CD8-positive, alpha-beta memory T cell (primary cell): ENCODE measurements at regions not wholly inside any gene's neighbourhood (a gene's known extent, or its start where the extent isn't known, plus 50 kb on each side); places are given as distances from the start of the nearest gene placed in this dataset.

Source experiments
- CTCF ChIA-PET: fragments of 350-600 bp; sonication (Branson Sonifier 250); formaldehyde crosslinking; loops from one replicate; lab custom pipeline; 2021; ENCODE audit warnings: antibody characterized with exemption; lab: Charles Lee
- POLR2A ChIA-PET: fragments of 350-600 bp; sonication (Branson Sonifier 250); formaldehyde crosslinking; loops from one replicate; lab custom pipeline; 2021; ENCODE audit warnings: antibody characterized with exemption; lab: Charles Lee
- DNase-seq, 5 donors: peaks; one replicate each; pipeline versions ENCODE4 v3.0.0 to v3.0.0-alpha.2; 2020 to 2022; ENCODE audit warnings: mixed read lengths in 1 of 5
- H3K27ac ChIP-seq: one replicate; pipeline ENCODE4 v1.7.0; 2013; ENCODE audit warnings: low read depth, mild to moderate bottlenecking, low read length, moderate library complexity
- H3K27me3 ChIP-seq: 2 replicates; pipeline ENCODE4 v1.7.0; 2013; ENCODE audit warnings: low read length, mild to moderate bottlenecking; ENCODE audit not compliant: insufficient read depth, poor library complexity, severe bottlenecking
- H3K36me3 ChIP-seq: 2 replicates; pipeline ENCODE4 v1.7.0; 2013; ENCODE audit warnings: mild to moderate bottlenecking, low read length, moderate library complexity; ENCODE audit not compliant: insufficient read depth
- H3K4me1 ChIP-seq: 2 replicates; pipeline ENCODE4 v1.7.0; 2013; ENCODE audit warnings: mild to moderate bottlenecking, low read length, moderate library complexity; ENCODE audit not compliant: insufficient read depth
- H3K4me3 ChIP-seq: 2 replicates; pipeline ENCODE4 v1.7.0; 2013; ENCODE audit warnings: mild to moderate bottlenecking, low read length
- H3K9me3 ChIP-seq: 2 replicates; pipeline ENCODE4 v1.7.0; 2013; ENCODE audit warnings: mild to moderate bottlenecking, low read length
- H3K27ac Mint-ChIP-seq, 8 donors: one replicate each; pipeline ENCODE4 v1.8.0; 2020 to 2021; ENCODE audit warnings: mixed read lengths in 8 of 8, mild to moderate bottlenecking in 6 of 8, inconsistent platforms in 3 of 8, moderate library complexity in 3 of 8
- H3K27me3 Mint-ChIP-seq, 2 donors: one replicate each; pipeline ENCODE4 v1.8.0; 2020 to 2021; ENCODE audit warnings: mixed read lengths in 2 of 2, mild to moderate bottlenecking in 1 of 2, moderate library complexity in 1 of 2
- H3K36me3 Mint-ChIP-seq, 3 donors: one replicate each; pipeline ENCODE4 v1.8.0; 2020 to 2021; ENCODE audit warnings: mixed read lengths in 3 of 3, inconsistent platforms in 1 of 3, mild to moderate bottlenecking in 1 of 3
- H3K4me1 Mint-ChIP-seq, 3 donors: one replicate each; pipeline ENCODE4 v1.8.0; 2020 to 2021; ENCODE audit warnings: mixed read lengths in 3 of 3, inconsistent platforms in 1 of 3, mild to moderate bottlenecking in 1 of 3
- H3K4me3 Mint-ChIP-seq, 7 donors: one replicate each; pipeline ENCODE4 v1.8.0; 2020 to 2021; ENCODE audit warnings: mixed read lengths in 7 of 7, mild to moderate bottlenecking in 6 of 7, moderate library complexity in 4 of 7, inconsistent platforms in 2 of 7
- H3K9me3 Mint-ChIP-seq, 5 donors: one replicate each; pipeline ENCODE4 v1.8.0; 2020 to 2022; ENCODE audit warnings: mixed read lengths in 5 of 5, mild to moderate bottlenecking in 3 of 5, moderate library complexity in 2 of 5, inconsistent platforms in 1 of 5

DNA sequence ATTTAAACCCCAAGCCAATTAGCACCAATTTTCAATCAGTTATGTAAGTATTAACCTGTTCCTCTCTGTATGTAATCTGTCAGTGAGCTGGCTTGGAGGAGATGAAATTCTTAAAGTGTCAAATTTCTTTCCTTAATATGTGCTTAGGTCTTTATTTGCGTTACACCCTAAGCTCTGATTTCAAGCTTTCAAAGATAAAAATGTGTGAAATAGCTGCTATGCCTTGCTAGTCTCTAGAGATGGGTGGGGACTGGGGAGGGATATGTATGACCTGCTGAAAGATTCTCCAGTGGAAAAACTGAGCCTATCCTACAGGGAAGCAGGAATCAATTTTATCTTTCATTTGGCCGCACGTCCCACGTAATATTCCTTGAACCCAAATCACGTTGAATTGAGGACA, 264.5 kb downstream of the RND3 start:
- ChIA-PET CTCF (no interaction called here), POLR2A (no interaction called here)
- Histone ChIP-seq H3K4me3 (no peak overlapping the region), H3K27ac (no peak overlapping the region), H3K4me1 (no peaks in the 10 kb centered on the region), H3K27me3 (no peaks in the 10 kb centered on the region), H3K36me3 (no peaks in the 10 kb centered on the region), H3K9me3 (no peaks in the 10 kb centered on the region)
- DNase-seq: no peak
- Mint-ChIP-seq H3K4me3 (no peak overlapping the region), H3K9me3 (no peaks in the 10 kb centered on the region), H3K36me3 (no peaks in the 10 kb centered on the region), H3K27me3 (no peaks in the 10 kb centered on the region), H3K27ac (no peak overlapping the region), H3K4me1 (no peaks in the 10 kb centered on the region)

DNA sequence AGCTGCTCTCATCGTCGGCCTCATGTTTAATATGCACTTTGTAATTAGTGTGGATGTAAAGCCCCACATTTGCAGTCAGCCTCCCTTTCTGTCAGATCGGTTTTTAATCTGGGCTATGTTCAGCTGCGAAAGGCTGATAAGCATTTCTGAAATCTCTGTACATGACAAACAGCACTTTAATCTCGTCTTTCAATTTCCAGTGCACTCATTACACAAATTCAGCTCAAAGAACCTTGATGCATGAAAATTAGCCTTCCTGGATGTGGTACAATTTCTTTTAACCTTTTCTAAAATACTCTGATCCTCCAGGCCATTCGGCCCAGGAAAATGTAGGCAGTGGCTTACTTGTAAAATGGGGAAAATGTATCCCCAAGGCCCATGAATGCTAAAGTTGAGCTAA, 265.1 kb downstream of the RND3 start:
- H3K36me3 Mint-ChIP-seq: no peaks in the 10 kb centered on the region
- H3K9me3 Mint-ChIP-seq: peaks cover 0 to 1% (median 0%) of the 10 kb centered on the region in 5 donors
- H3K27me3 Mint-ChIP-seq: no peaks in the 10 kb centered on the region
- no peaks in the 10 kb centered on the region for H3K4me1 Mint-ChIP-seq
- H3K4me3 ChIP-seq: no peak overlapping the region
- H3K4me3 Mint-ChIP-seq: no peak overlapping the region
- no peak overlapping the region for H3K27ac ChIP-seq
- H3K27ac Mint-ChIP-seq: no peak overlapping the region
- POLR2A ChIA-PET: no interaction called here
- CTCF ChIA-PET: no interaction called here
- DNase-seq: no peak
- H3K9me3 ChIP-seq: no peaks in the 10 kb centered on the region
- no peaks in the 10 kb centered on the region for H3K4me1 ChIP-seq
- H3K36me3 ChIP-seq: no peaks in the 10 kb centered on the region
- no peaks in the 10 kb centered on the region for H3K27me3 ChIP-seq

DNA sequence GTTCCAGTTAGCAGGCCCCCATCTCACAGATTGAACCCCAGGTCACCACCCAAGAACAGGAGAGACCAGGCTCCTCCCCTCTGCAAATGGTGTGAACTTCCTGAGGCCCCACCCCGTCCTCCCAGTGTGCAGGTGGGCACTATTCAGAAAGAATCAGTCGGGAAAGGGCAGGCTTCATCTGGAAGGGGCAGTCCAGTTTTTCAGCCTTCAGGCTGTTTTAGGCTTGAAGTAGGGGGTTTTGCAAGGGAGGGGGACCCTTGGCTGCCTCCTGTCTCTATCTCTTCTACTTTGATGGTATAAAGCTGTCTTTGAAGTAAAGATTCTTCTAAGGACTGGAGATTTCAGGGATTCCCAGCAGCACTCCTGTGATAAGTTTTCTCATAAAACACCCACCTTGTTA, 267.6 kb downstream of the RND3 start:
- POLR2A ChIA-PET: no interaction called here
- no peaks in the 10 kb centered on the region for H3K36me3 ChIP-seq
- Mint-ChIP-seq H3K4me3 (no peak overlapping the region), H3K27me3 (no peaks in the 10 kb centered on the region), H3K4me1 (no peaks in the 10 kb centered on the region), H3K27ac (no peak overlapping the region), H3K36me3 (no peaks in the 10 kb centered on the region), H3K9me3 (peaks cover 0 to 3% (median 0%) of the 10 kb centered on the region in 5 donors)
- CTCF ChIA-PET: no interaction called here
- no peaks in the 10 kb centered on the region for H3K4me1 ChIP-seq
- no peak overlapping the region for H3K4me3 ChIP-seq
- no peaks in the 10 kb centered on the region for H3K9me3 ChIP-seq
- no peak overlapping the region for H3K27ac ChIP-seq
- H3K27me3 ChIP-seq: no peaks in the 10 kb centered on the region
- no peak for DNase-seq

DNA sequence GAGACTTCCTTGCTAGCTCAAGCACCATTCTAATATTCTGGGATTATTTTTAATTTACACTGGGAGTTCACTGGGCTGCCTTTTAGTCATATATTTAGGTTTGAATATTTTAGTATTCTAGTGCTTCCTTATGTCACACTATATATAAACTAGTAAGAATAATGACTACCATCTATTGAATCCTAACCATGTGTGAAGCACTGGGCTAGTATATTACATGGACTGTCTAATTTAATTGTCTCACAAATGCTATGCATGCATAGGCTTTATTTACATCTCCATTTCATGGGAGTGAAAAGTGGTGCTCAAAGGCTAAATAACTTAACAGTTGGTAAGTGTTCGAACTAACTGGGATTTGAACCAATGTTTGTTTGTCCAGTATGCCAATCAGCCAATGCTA, 272.4 kb downstream of the RND3 start:
- peaks cover 0 to 3% (median 0%) of the 10 kb centered on the region in 5 donors for H3K9me3 Mint-ChIP-seq
- H3K27me3 Mint-ChIP-seq: no peaks in the 10 kb centered on the region
- no peak overlapping the region for H3K27ac ChIP-seq
- no peaks in the 10 kb centered on the region for H3K4me1 ChIP-seq
- no peaks in the 10 kb centered on the region for H3K9me3 ChIP-seq
- H3K4me3 Mint-ChIP-seq: no peak overlapping the region
- no peak overlapping the region for H3K4me3 ChIP-seq
- no peaks in the 10 kb centered on the region for H3K4me1 Mint-ChIP-seq
- H3K36me3 Mint-ChIP-seq: no peaks in the 10 kb centered on the region
- H3K36me3 ChIP-seq: no peaks in the 10 kb centered on the region
- ChIA-PET CTCF (no interaction called here), POLR2A (no interaction called here)
- no peak overlapping the region for H3K27ac Mint-ChIP-seq
- H3K27me3 ChIP-seq: no peaks in the 10 kb centered on the region
- DNase-seq: no peak

DNA sequence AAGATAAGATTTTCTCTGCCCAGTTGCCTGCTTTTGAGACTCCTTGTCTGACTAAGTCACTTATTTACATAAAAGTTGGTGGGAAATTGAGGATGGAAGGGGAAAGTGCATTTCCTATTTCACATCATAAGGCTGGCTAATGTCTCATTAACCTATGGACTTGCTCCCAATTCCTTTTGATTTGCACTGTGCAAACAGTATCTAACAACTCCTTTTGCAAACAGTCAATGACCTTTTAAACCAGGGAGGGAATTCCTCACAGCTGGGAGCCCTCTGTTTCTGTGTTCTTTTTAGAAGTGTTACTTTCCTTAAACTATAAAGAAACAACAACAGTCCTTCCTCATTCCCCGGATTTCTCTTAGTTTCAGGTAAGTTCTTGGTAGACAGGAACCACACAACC, 272.8 kb downstream of the RND3 start:
- no peaks in the 10 kb centered on the region for H3K4me1 ChIP-seq
- ChIA-PET POLR2A (no interaction called here), CTCF (no interaction called here)
- no peaks in the 10 kb centered on the region for H3K27me3 ChIP-seq
- no peak overlapping the region for H3K4me3 ChIP-seq
- Mint-ChIP-seq H3K4me1 (no peaks in the 10 kb centered on the region), H3K4me3 (no peak overlapping the region), H3K27ac (no peak overlapping the region), H3K36me3 (no peaks in the 10 kb centered on the region), H3K27me3 (no peaks in the 10 kb centered on the region), H3K9me3 (peaks cover 0 to 3% (median 0%) of the 10 kb centered on the region in 5 donors)
- H3K9me3 ChIP-seq: no peaks in the 10 kb centered on the region
- H3K36me3 ChIP-seq: no peaks in the 10 kb centered on the region
- H3K27ac ChIP-seq: no peak overlapping the region
- DNase-seq: no peak

DNA sequence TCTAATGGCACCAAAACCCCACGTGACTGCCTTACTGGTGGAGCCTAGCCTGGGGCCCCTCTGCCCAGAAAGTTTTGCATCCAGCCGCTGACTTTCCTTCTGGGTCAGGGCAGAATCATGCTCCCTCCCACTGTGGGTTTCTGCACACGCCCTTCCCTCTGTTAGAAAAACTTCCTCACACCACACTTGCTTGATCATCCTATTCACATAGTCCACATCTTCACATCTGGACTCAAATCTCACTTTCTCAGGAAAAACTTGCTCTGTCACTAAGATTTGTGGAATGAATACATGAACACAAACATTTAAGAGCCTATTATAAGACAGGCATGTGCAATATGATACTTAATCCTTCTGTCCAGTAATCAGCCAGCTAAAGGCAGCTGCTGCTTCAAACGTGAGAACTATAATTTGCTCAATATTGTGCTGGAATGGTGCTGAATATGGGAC, 274.7 kb downstream of the RND3 start:
- Histone ChIP-seq H3K36me3 (no peaks in the 10 kb centered on the region), H3K27ac (no peak overlapping the region), H3K4me3 (no peak overlapping the region), H3K4me1 (no peaks in the 10 kb centered on the region), H3K9me3 (no peaks in the 10 kb centered on the region), H3K27me3 (no peaks in the 10 kb centered on the region)
- no peak overlapping the region for H3K4me3 Mint-ChIP-seq
- CTCF ChIA-PET: no interaction called here
- H3K27ac Mint-ChIP-seq: no peak overlapping the region
- DNase-seq: no peak
- H3K4me1 Mint-ChIP-seq: no peaks in the 10 kb centered on the region
- H3K27me3 Mint-ChIP-seq: no peaks in the 10 kb centered on the region
- H3K9me3 Mint-ChIP-seq: peaks cover 0 to 8% (median 2%) of the 10 kb centered on the region in 5 donors
- H3K36me3 Mint-ChIP-seq: no peaks in the 10 kb centered on the region
- POLR2A ChIA-PET: no interaction called here

DNA sequence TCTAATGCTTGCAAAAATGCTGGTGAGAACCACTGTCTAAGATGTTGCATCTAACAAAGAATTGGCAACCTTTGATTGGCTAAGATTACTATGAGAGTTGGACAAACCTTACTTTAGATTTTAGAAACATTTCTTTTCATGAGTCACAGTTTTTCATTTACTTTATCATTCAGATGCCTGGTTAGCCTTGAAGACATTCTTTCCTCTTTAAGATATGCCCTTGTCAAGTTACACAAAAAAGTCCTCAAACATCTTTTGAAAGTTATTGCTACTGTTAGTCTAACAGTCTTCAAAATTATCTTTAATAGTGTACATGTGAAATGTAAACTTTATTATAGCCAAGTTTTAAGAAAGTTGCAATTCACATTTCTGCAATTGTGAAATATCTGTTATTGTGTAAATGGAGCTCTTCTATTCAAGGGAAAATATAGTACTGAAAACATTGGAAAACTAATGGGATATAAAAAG, 276.3 kb downstream of the RND3 start:
- ChIA-PET POLR2A (no interaction called here), CTCF (no interaction called here)
- H3K36me3 ChIP-seq: no peaks in the 10 kb centered on the region
- H3K27ac ChIP-seq: no peak overlapping the region
- H3K36me3 Mint-ChIP-seq: no peaks in the 10 kb centered on the region
- H3K4me1 ChIP-seq: no peaks in the 10 kb centered on the region
- peaks cover 0 to 8% (median 2%) of the 10 kb centered on the region in 5 donors for H3K9me3 Mint-ChIP-seq
- H3K27me3 Mint-ChIP-seq: no peaks in the 10 kb centered on the region
- no peak overlapping the region for H3K4me3 ChIP-seq
- no peak overlapping the region for H3K27ac Mint-ChIP-seq
- no peaks in the 10 kb centered on the region for H3K27me3 ChIP-seq
- DNase-seq: no peak
- no peak overlapping the region for H3K4me3 Mint-ChIP-seq
- H3K4me1 Mint-ChIP-seq: no peaks in the 10 kb centered on the region
- no peaks in the 10 kb centered on the region for H3K9me3 ChIP-seq

DNA sequence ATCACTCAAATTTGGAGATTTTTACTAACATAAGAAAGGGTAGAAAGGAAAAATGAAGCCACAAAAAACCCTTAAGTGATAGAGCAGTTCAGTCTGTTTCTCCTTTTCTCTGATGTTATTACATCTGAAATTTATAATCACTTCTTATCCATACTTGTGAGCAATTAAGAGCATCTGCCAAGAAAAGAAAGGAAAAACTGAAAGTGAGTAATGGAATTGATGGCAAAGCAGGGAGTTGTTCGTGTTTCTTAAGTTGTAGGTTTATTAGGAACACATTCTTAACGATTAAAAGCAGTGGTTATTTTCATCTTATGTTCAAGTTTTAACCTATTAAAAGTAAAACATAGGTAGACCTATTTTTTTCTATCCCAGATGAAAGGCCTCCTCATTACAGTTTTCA, 277.7 kb downstream of the RND3 start:
- Mint-ChIP-seq H3K4me1 (no peaks in the 10 kb centered on the region), H3K36me3 (no peaks in the 10 kb centered on the region), H3K27ac (no peak overlapping the region), H3K4me3 (no peak overlapping the region), H3K27me3 (no peaks in the 10 kb centered on the region), H3K9me3 (peaks cover 0 to 8% (median 2%) of the 10 kb centered on the region in 5 donors)
- no peak overlapping the region for H3K27ac ChIP-seq
- no peaks in the 10 kb centered on the region for H3K36me3 ChIP-seq
- ChIA-PET POLR2A (no interaction called here), CTCF (no interaction called here)
- no peaks in the 10 kb centered on the region for H3K9me3 ChIP-seq
- H3K4me3 ChIP-seq: no peak overlapping the region
- no peak for DNase-seq
- no peaks in the 10 kb centered on the region for H3K27me3 ChIP-seq
- H3K4me1 ChIP-seq: no peaks in the 10 kb centered on the region

DNA sequence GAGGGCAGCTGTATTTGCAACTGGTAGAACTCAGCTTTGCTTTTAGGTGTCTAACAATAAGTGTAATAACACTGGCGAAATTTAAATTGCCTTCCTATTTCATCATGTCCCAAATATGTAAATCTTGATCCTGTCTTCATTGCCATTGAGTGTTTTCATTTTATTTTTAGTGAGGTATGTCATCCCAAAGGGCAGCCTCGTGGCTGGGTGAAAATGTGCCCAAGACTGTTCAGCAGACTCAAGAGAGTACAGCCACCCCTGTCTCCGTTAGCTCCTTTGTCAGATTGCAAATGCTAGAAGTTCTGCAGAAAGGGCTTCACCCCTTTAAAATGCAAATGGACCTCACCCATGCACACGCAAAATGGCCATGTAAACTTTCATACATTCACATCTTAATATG, 278.8 kb downstream of the RND3 start:
- no peaks in the 10 kb centered on the region for H3K36me3 ChIP-seq
- peaks cover 0 to 8% (median 2%) of the 10 kb centered on the region in 5 donors for H3K9me3 Mint-ChIP-seq
- no peaks in the 10 kb centered on the region for H3K36me3 Mint-ChIP-seq
- H3K27ac ChIP-seq: no peak overlapping the region
- H3K4me1 ChIP-seq: no peaks in the 10 kb centered on the region
- no peak overlapping the region for H3K4me3 ChIP-seq
- H3K27me3 Mint-ChIP-seq: no peaks in the 10 kb centered on the region
- no peaks in the 10 kb centered on the region for H3K9me3 ChIP-seq
- DNase-seq: no peak
- no peaks in the 10 kb centered on the region for H3K27me3 ChIP-seq
- H3K4me1 Mint-ChIP-seq: no peaks in the 10 kb centered on the region
- ChIA-PET POLR2A (no interaction called here), CTCF (no interaction called here)
- H3K27ac Mint-ChIP-seq: no peak overlapping the region
- H3K4me3 Mint-ChIP-seq: no peak overlapping the region
